RWPE1 (cell line): ENCODE measurements at regions not wholly inside any gene's neighbourhood (a gene's known extent, or its start where the extent isn't known, plus 50 kb on each side); places are given as distances from the start of the nearest gene placed in this dataset.

Experiments
- CTCF ChIA-PET: fragments of 350-600 bp; sonication (Branson Sonifier 250); formaldehyde crosslinking; extraction: SDS; loops from one replicate; lab custom pipeline; 2021; lab: Yijun Ruan, JAX
- POLR2A ChIA-PET: fragments of 400-600 bp; formaldehyde crosslinking; extraction: SDS; loops from one replicate; lab custom pipeline; 2020; ENCODE audit warnings: antibody characterized with exemption; ENCODE audit not compliant: low non-redundant PET; lab: Yijun Ruan, JAX
- DNase-seq: peaks from one replicate; pipeline ENCODE4 v3.0.0; 2012; ENCODE audit warnings: low spot score
- H3K27ac ChIP-seq: fragments of 450-650 bp; 2 replicates; pipeline ENCODE4 v1.5.1; 2017
- CTCF ChIP-seq: fragments of 450-650 bp; conservative IDR thresholded peaks from 2 replicates; pipeline ENCODE4 v1.5.1; 2017; ENCODE audit warnings: low read depth, mild to moderate bottlenecking

DNA sequence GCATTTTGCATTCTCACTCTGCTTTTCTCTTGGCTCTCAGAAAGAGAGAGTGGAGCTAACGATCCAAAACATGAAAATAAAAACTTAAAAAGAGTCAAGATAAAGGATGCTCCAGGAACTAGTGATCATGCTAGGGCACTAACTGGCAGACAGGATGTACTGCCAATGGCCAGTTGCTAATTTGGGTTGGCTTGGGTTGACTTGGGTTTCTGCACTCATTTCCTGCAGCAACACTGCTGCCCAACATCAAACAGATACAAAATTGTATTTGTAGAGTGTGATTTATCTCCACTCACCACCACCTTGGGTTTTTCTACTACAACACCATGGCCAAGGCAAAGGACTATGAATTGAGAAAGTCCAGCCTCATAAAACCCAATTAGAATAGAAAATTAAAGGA is 662.3 kb upstream of the PTBP2 start:
- H3K27ac ChIP-seq = no peak overlapping the region
- ChIA-PET POLR2A (no interaction called here), CTCF (no interaction called here)
- no peak for TF ChIP-seq CTCF
- DNase-seq = no peak

- no peak for TF ChIP-seq CTCF
- no peak for DNase-seq
- ChIA-PET CTCF (no interaction called here), POLR2A (no interaction called here)
- no peak overlapping the region for H3K27ac ChIP-seq
These were observed 661.8 kb upstream of the PTBP2 start for GRCh38 chr1:96059736-96060135.

DNA sequence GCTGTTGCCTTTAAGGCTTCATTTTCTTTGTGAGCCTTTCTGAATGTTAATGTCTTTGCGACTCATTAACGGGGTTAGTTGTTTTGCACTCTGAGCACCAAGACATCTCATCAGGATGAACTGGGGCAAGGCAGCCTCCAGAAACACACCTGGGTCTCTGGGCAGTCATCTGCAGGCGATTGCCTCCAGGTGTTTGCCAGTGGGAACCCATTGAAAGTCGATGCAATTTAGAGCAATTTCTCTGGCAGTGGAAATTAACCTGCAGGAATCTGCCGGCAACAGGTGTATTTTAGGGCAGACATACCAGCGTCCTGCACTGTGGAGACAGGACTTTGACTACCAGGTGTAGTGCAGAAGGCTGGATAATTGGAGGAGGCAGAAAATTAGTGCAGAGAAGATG is 661.0 kb upstream of the PTBP2 start:
- no peak overlapping the region for H3K27ac ChIP-seq
- no peak for TF ChIP-seq CTCF
- DNase-seq = no peak
- CTCF ChIA-PET = no interaction called here
- POLR2A ChIA-PET = no interaction called here

GRCh38 chr1:96072021-96072420 is 649.6 kb upstream of the PTBP2 start:
- ChIA-PET POLR2A (no interaction called here), CTCF (interaction anchor here (1.2 kb wide), 1 partner anchor 34 kb away, joined by 4 read pairs; no protein-coding TSS in a partner anchor)
- H3K27ac ChIP-seq = no peak overlapping the region
- DNase-seq = no peak
- no peak for TF ChIP-seq CTCF

- ChIA-PET CTCF (interaction anchor here (1.2 kb wide), 1 partner anchor 33 kb away, joined by 4 read pairs; no protein-coding TSS in a partner anchor), POLR2A (no interaction called here)
- no peak for DNase-seq
- no peak overlapping the region for H3K27ac ChIP-seq
- no peak for TF ChIP-seq CTCF
These were observed 648.5 kb upstream of the PTBP2 start for GRCh38 chr1:96073100-96073499.

- CTCF ChIA-PET = no interaction called here
- no peak overlapping the region for H3K27ac ChIP-seq
- DNase-seq = no peak
- POLR2A ChIA-PET = no interaction called here
- TF ChIP-seq CTCF = no peak
These were observed 647.2 kb upstream of the PTBP2 start for GRCh38 chr1:96074422-96074821.
